Left lung (tissue), 4 donors: ENCODE measurements at regions not wholly inside any gene's neighbourhood (a gene's known extent, or its start where the extent isn't known, plus 50 kb on each side); places are given as distances from the start of the nearest gene placed in this dataset.

ENCODE experiments used
- ATAC-seq: fragments of 200-7000 bp; cut with Tn5 transposase; one replicate; pipeline ENCODE4 v1.9.1; 2020; ENCODE audit warnings: moderate library complexity
- DNase-seq, 4 donors: peaks; one replicate each; pipeline ENCODE4 v3.0.0-alpha.2; 2013 to 2020
- H3K27ac ChIP-seq, 2 donors: fragments of 200-600 bp; sonication (generic) in 1 of 2; one replicate each; pipeline versions ENCODE4 v1.5.0 to v1.8.0; 2020 to 2021
- H3K27me3 ChIP-seq, 2 donors: fragments of 200-600 bp; sonication (generic) in 1 of 2; one replicate each; pipeline versions ENCODE4 v1.5.0 to v1.8.0; 2020 to 2021
- H3K36me3 ChIP-seq, 2 donors: fragments of 200-600 bp; sonication (generic) in 1 of 2; one replicate each; pipeline versions ENCODE4 v1.5.0 to v1.8.0; 2020 to 2021
- H3K4me1 ChIP-seq, 2 donors: fragments of 200-600 bp; one replicate each; pipeline ENCODE4 v1.8.0; 2021
- H3K4me3 ChIP-seq, 2 donors: fragments of 200-600 bp; sonication (generic) in 1 of 2; one replicate each; pipeline versions ENCODE4 v1.5.0 to v1.8.0; 2020 to 2021; ENCODE audit warnings: mild to moderate bottlenecking in 1 of 2
- H3K9me3 ChIP-seq, 2 donors: fragments of 200-600 bp; sonication (generic) in 1 of 2; one replicate each; pipeline versions ENCODE4 v1.5.0 to v1.8.0; 2020 to 2021
- CTCF ChIP-seq, 2 donors: fragments of 200-600 bp; sonication (generic) in 1 of 2; IDR thresholded peaks; one replicate each; pipeline versions ENCODE4 v1.5.0 to v1.8.0; 2021; ENCODE audit warnings: antibody characterized with exemption in 2 of 2
- intact Hi-C, 2 donors: fragments of 100-400 bp; cut with DNase I; formaldehyde crosslinking; loops; one replicate each; pipeline versions ENCODE4 v1.11.2 to v1.14.2; 2022
- donor health status: DM: no; HTN: yes; CAD: no.
- donor health status: DM: no; HTN: no; CAD: no.

GRCh38 chr5:124000538-124000937 lies 488.6 kb downstream of the CSNK1G3 start:
- H3K4me3 ChIP-seq: no peak overlapping the region
- intact Hi-C loops: no loop called here

GRCh38 chr5:123997462-123998215 lies 485.7 kb downstream of the CSNK1G3 start:
- no peaks in the 10 kb centered on the region for H3K9me3 ChIP-seq
- H3K27ac ChIP-seq: no peak overlapping the region
- no peak for ATAC-seq
- no peak for DNase-seq
- no peaks in the 10 kb centered on the region for H3K4me1 ChIP-seq
- TF ChIP-seq CTCF (IDR thresholded peaks at IDR 0.05): no peak
- H3K36me3 ChIP-seq: no peaks in the 10 kb centered on the region
- H3K27me3 ChIP-seq: no peaks in the 10 kb centered on the region
- H3K4me3 ChIP-seq: no peak overlapping the region
- intact Hi-C loops: no loop called here

More at GRCh38 chr5:124000538-124000937, 488.6 kb downstream of the CSNK1G3 start:
- no peak overlapping the region for H3K27ac ChIP-seq
- no peaks in the 10 kb centered on the region for H3K36me3 ChIP-seq
- DNase-seq (no peak), ATAC-seq (no peak)
- TF ChIP-seq CTCF (IDR thresholded peaks at IDR 0.05): no peak
- H3K27me3 ChIP-seq: no peaks in the 10 kb centered on the region
- no peaks in the 10 kb centered on the region for H3K4me1 ChIP-seq
- no peaks in the 10 kb centered on the region for H3K9me3 ChIP-seq

GRCh38 chr5:123997064-123997461 lies 485.1 kb downstream of the CSNK1G3 start:
- no peaks in the 10 kb centered on the region for H3K9me3 ChIP-seq
- H3K36me3 ChIP-seq: no peaks in the 10 kb centered on the region
- H3K27me3 ChIP-seq: no peaks in the 10 kb centered on the region
- H3K4me1 ChIP-seq: no peaks in the 10 kb centered on the region
- ATAC-seq (no peak), DNase-seq (no peak)
- H3K27ac ChIP-seq: no peak overlapping the region
- intact Hi-C loops: no loop called here
- H3K4me3 ChIP-seq: no peak overlapping the region
- TF ChIP-seq CTCF (IDR thresholded peaks at IDR 0.05): no peak

- H3K36me3 ChIP-seq: no peaks in the 10 kb centered on the region
- DNase-seq: no peak
- no peaks in the 10 kb centered on the region for H3K27me3 ChIP-seq
- intact Hi-C loops: no loop called here
- no peak for TF ChIP-seq CTCF (IDR thresholded peaks at IDR 0.05)
- no peak for ATAC-seq
- H3K9me3 ChIP-seq: peaks cover 0 to 7% of the 10 kb centered on the region in 2 donors
- H3K4me1 ChIP-seq: no peaks in the 10 kb centered on the region
- H3K27ac ChIP-seq: no peak overlapping the region
- H3K4me3 ChIP-seq: no peak overlapping the region
Observed at GRCh38 chr5:123992641-123993040, 480.7 kb downstream of the CSNK1G3 start.

GRCh38 chr5:123987956-123988355 lies 476.0 kb downstream of the CSNK1G3 start:
- H3K36me3 ChIP-seq: no peaks in the 10 kb centered on the region
- no peaks in the 10 kb centered on the region for H3K27me3 ChIP-seq
- DNase-seq (no peak), ATAC-seq (no peak)
- intact Hi-C loops: no loop called here
- H3K4me3 ChIP-seq: no peak overlapping the region
- TF ChIP-seq CTCF (IDR thresholded peaks at IDR 0.05): no peak
- H3K4me1 ChIP-seq: no peaks in the 10 kb centered on the region
- peaks cover 0 to 29% of the 10 kb centered on the region in 2 donors for H3K9me3 ChIP-seq
- H3K27ac ChIP-seq: no peak overlapping the region
